ENCODE measurements at regions not wholly inside any gene's neighbourhood (a gene's known extent, or its start where the extent isn't known, plus 50 kb on each side); places are given as distances from the start of the nearest gene placed in this dataset.
"Not testable (repeated sequence)": the region's sequence is repeated elsewhere in the genome, so short reads cannot be mapped to it uniquely, and the experiment has no call there.

DNA sequence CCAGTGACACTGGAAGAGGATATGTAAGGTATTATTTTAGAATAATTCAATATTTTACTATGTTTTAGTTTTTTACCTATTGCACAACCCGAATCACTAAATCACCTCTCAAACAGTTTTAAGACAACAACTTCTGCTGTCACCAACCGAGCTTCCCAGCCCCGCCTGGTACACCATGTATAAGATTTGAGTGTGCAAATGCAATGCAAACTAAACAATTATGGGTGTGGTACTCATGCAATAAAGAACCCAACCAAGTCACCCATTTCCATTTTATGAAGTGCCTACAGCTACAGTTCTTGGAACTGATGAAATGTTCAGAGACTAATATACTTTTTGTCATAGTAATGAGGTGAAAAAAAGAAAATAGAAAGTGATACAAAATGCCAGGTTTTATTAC is 256.2 kb downstream of the TAFA4 start:
- no peak for DNase-seq
- intact Hi-C loops (cut with DNase I) = no loop called here

DNA sequence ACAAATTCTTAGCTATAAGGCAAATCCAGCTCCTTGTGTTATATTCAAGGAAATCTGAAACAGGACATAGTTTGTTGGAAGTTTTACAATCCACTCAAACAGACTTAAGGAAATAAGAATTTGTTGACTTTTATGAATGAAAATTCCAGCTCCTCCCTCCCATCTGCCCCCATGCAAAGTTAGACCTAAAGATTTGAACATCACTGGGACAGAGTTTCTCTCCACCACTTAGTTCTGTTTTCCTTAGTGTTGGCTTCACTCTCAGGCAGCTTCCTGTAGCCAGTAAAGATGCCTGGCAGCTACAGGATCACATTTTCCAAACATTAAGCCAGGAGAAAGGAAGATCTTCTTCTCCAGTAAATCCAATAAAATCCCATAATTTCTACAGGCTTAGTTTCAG is 265.0 kb downstream of the TAFA4 start:
- DNase-seq = no peak
- intact Hi-C loops (cut with DNase I) = no loop called here

DNA sequence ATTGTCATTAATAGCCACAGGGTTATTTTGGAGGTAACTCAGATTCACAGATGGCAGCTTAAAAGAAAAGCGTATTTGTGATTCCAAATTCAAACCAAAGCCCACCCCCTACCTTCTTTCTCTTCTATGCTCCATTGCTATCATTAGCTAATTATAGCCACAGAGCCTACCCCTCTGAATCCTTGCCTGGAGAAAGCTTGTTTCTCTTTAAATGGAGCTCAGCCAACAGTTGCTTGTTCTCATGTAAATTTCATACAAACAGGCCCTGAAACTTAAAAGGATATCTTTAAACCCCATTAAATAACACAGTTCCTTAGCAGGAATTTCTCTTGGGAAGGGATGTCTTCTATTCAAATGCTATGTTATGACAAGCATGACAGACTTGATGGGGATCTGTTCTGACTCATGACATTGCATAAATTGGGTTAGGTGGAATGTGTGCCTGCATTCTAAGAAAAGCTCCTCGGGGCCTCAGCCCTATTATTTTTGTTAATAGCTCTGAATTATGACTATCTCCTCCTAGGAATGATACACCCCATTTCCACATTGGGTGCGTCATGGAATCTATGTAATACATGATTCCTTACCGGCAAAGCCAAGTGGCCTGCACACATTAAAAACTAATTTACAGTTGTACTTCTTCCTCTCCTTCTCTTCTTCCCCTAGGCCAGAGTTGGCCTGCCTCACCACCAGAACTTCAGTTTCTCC is 265.8 kb downstream of the TAFA4 start:
- intact Hi-C loops (cut with DNase I) = no loop called here
- peak in 21 of 42 donors; percentile 2 to 77 (median 25) for DNase-seq

DNA sequence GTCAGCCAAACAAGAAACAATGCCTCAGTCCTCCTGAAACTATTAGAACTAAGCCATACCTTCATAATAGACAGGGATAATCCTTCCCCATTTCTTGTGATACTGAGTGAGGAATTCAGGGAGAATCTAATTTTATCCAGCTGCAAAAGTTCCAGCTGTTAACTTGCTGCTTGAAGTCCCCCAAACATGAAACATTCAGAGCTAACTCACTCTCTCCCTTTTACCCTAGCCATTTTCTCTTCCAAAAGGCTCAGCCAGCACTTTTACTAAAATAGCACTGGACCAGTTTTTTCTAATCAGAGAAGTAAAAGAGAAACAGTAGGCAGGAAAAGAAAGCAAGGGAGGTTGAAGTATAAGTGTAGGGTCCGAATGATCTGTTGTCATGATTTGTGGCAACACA is 268.1 kb downstream of the TAFA4 start:
- intact Hi-C loops (cut with DNase I) = no loop called here
- no peak for DNase-seq

DNA sequence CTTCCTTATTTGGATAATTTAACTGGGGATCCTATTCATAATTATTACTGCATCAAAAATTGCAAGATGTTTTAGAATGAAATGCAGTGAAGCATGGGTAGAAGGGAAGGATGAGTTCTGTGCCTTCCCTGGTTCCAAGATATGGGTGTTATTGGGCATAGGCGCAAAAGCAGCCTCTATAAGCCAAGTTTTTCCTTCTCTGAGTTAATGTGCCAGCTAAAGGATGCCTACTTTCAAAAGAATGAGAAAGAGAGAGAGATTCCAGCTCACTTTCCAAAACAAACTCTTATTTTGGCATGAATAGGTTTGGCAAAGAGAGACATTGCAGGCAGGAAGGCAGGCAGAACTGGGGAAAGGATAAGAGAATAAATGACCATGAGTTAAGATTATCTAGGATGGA is 270.2 kb downstream of the TAFA4 start:
- DNase-seq = no peak
- intact Hi-C loops (cut with DNase I) = no loop called here

DNA sequence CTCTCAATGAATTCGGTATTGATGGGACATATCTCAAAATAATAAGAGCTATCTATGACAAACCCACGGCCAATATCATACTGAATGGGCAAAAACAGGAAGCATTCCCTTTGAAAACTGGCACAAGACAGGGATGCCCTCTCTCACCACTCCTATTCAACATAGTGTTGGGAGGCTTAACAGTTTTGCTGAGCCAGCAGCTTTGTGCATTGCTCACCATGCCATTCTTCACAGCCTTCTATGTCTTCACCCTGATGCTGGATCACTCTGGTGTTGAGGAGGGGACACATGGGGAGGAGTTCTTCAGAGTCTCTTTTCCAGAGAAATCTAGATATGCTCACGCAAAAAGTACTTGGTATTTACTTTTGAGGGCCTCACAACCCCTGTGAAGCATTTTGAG is 281.7 kb downstream of the TAFA4 start:
- intact Hi-C loops (cut with DNase I); DNase-seq: not testable (repeated sequence)

DNA sequence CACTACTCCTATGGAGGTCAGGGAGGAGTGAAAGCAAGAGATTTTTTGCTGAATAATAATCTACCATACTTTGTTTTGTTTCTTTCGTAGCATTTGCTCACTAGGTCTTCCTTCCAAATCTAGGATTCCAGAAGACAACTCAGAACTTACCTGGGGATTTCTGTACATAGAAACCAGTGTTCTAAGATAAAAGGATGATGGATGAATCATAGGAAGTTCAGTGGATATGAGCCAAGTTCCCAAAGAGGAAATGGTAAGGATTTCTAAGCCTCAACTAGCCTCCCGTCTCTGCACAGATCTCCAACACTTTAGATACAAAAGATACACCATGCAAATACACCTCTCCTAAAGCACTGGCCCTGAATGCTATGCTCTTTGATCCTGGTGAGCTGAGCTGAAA is 283.9 kb downstream of the TAFA4 start:
- DNase-seq = no peak
- intact Hi-C loops (cut with DNase I) = no loop called here

DNA sequence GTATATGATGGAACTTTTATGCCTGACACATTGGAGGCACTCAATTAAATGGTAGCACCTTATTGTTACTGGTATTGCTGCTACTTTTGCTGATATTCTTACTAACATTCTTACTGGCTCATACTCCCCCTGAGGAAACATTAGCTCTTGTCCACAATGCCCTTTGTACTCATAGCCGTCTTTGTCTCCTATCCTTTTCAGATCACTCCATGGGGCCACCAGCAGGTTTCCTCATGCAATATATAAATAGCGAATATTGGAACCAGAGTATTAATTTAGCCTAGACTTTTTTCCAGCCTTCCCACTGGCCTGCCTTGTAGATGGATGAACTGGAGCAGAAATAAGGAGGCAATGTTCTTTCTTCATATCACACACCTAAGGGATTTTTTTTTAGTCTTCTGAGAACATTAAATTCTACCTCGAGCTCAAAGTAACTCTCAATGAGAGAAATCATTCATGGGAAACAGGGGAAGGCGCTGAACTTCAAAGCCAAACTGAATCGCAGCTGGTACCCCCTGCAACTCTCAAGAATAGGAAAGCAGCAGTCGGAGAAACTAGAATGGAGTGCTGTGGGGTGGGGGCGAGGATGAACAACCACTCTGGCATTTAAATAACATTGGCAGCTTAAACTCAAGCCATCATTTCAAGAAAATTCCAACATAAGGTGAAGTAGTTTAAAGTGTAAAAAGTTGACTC is 300.3 kb downstream of the TAFA4 start:
- intact Hi-C loops (cut with DNase I) = no loop called here
- no peak for DNase-seq

DNA sequence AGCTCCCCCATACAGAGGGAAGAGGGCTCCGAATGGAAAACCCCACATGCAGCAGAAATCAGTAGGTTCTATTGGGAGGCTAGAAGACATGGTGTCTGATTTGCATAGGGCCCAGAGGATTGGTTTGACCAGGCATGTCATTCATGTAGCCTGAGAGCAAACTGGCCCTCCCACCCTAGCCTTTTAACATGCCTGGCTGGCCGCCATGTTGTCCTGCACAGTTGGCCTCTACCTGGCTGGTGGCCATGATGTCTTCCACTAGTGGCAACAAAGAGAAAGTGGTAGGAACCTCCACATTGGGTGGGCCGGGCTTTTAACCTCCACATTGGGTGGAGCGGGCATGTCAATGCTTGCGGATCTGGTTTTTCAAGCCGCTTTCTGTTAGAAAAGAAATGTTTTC is 312.1 kb downstream of the TAFA4 start:
- DNase-seq = no peak
- intact Hi-C loops (cut with DNase I) = no loop called here

DNA sequence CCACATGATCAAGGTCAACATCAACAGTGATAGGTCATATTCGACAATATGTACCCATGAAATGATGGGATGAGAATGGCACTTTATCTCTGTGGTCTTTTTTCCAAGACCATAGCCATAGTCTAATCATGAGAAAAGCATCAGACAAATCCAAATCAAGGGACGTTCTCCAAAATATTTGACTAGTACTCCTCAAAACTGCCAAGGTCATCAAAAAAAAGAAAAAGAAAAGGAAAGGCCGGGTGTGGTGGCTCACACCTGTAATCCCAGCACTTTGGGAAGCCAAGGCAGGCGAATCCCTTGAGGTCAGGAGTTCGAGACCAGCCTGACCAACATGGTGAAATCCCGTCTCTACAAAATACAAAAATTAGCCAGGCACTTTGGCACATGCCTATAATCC is 318.3 kb downstream of the TAFA4 start:
- intact Hi-C loops (cut with DNase I) = no loop called here
- no peak for DNase-seq

DNA sequence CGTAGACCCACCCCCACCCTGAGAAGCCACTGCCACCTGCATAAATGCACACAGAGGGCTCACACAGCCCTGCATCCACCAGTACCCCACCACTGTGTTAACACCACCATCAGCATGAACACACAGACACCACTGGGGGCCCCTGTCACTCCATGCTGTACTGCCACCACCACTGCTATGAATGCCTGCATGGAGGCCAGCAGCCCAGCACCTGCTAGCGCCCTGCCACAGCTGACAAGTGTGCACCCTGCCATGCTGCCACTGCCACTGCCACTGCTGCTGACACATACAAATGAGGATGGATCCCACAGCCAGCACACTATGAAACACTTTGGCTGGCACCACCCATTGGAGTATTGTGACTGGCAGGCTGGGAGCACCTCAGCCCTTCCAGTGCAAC is 361.0 kb downstream of the TAFA4 start:
- intact Hi-C loops (cut with DNase I) = no loop called here
- no peak for DNase-seq

DNA sequence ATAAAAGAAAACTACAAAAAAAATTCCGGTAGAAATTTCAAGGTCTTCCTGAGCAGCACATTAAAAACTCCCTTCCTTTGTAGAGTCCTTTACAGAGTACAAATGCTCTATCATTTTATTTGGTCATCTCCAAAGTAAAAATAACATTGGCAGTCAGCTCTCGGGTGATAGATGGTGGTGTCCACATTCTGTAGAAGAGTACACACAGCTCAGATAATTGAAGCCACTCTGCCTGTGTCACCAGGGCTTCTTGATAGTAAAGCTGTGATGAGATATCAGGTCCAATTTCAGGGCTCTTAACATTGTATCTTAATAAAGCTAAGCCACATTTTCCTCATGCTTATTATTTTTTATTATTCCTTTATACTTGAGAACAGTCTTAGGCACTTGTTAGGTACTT is 371.6 kb downstream of the TAFA4 start:
- intact Hi-C loops (cut with DNase I) = no loop called here
- no peak for DNase-seq

DNA sequence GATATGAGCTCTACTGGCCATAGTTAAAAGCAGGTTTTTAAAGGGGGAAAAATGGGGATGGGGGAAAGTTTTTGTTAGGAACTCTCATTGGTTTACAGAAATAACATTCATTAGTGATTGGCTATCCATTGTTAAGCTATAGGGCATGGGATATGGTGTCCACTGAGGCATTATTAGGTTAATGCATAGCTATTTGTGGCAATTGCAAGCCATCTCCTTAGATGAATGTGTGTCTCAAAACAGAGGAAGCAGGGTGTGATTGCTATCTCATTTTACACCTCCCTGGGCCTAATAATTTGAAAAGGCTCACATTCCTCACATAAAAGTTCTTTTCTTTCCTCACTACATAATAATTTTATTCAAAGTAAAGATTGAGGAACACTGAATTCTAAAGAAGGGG is 396.6 kb downstream of the TAFA4 start:
- DNase-seq = no peak
- intact Hi-C loops (cut with DNase I) = no loop called here

DNA sequence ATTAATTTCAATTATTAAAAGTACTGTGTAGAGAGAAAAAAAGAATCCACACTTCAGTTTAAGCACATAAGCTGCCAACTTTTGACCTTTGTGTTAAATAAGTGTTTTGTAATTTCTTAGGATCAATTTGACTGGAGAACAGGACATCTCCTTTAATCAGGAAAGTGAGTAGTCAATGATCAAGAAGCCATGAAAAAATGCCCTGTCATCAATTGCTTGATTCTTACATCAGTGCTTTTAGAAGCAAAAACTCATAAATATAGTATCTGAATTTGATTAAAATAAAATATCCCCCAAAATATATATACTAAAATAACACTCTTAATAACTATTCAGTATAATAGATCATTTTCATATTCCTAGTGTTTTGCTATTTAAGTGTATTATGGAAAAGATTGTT is 409.0 kb downstream of the TAFA4 start:
- DNase-seq = no peak
- intact Hi-C loops (cut with DNase I) = no loop called here

DNA sequence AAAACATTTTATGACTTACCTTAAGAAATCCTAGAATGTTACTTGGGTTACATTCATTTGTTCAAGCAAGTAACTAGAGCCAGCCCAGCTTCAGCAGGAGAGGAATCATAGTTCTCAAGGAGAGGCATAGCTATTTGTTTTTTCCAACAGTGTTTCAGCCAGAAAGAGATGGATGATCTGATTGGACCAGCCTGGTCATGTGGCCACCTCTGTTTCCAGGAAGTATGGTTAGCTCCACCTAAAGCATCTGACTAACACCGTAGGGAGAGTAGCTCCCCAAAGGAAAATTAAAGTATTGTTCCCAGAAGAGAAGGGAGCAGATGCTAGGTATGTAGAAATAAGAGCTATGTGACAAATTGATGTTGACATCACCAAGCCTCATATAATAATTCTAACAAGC is 417.1 kb downstream of the TAFA4 start:
- intact Hi-C loops (cut with DNase I) = no loop called here
- DNase-seq = no peak

DNA sequence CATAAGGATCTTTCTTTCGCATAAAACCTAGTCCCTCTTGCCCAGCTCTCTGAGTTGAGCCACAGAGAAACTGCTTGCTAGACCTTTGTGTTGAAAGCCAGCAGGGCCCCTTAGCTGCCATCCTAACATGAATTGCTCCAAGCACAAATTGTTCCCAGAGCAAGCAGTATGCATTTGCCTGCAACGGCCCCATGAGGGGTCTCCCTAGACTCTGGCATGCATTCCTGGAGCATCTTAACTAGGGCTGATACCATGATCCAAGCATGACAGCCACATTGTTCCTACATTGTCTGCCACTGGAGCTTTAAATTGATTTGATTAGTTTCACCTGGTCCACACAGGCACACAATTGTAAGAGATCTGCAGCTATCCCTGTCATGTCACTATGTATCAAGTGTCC is 428.1 kb downstream of the TAFA4 start:
- intact Hi-C loops (cut with DNase I) = no loop called here
- DNase-seq = no peak

DNA sequence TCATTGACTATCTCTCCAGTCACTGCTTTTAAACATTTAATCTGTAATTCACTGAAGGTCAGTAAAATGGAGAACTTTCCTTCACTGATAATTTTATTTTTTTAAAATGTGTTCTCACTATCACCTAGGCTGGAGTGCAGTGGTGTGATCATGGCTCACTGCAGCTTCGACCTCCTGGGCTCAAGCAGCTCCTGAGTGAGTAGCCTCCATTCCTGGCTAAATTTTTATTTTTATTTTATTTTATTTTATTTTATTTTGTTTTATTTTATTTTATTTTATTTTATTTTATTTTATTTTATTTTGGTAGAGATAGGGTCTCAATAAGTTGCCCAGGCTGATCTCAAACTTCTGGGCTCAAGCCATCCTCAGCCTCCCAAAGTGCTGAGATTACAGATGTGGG is 446.5 kb downstream of the TAFA4 start:
- intact Hi-C loops (cut with DNase I); DNase-seq: not testable (repeated sequence)

DNA sequence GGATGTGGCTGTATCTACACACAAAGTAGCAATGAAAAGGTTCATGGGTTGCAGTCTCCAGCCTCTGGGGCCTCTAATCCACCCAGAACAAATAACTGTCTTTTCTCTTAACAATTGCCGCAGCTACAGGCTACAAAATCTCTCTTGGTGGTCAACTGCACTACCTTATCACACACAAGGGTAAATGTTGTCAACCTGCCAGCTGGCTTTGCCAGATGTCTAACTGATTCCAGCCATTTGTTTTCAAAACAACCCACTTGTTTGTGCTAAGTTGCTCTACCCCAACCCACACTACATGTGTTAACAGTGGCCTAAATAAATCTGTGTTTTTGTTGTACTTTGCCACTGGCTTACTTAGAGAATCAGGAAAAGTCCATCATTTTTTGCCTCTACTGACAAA is 447.3 kb downstream of the TAFA4 start:
- DNase-seq = no peak
- intact Hi-C loops (cut with DNase I) = no loop called here

DNA sequence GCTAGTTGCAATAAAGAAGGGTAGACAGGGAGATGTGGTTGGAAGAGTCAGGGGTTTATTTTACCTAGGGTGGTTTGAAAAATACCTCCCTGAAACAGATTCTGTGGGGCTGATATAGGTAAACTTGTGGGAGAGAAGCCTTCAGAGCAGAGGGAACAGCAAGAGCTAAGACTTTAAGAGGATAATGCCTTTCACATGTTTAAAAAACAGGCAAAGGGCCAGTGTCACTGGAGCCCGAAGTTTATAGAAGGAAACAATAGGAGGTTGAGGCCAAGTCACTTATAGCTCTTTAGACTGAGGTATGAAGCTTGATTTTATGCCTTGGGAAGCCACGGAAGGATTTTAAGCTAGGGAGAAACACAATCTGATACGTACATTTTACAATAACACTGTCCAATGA is 448.7 kb downstream of the TAFA4 start:
- DNase-seq = no peak
- intact Hi-C loops (cut with DNase I) = no loop called here

DNA sequence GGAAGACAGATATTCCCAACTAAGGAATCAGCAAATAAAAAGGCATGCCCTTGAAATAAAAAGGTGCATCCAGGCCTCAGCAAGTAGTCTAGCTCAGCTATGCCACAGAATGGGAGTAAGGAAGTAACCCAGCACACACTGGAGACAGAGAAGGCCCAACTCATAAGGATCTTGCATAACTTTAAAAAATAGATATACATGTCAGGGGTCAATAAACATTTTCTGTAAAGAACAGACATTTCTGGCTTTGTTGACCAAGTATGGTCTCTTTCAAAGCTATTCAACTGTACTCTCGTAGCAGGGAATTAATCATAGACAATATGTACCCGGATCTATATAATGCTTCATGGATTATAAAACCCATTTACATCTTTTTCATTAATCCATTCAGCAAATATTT is 449.3 kb downstream of the TAFA4 start:
- no peak for DNase-seq
- intact Hi-C loops (cut with DNase I) = no loop called here

DNA sequence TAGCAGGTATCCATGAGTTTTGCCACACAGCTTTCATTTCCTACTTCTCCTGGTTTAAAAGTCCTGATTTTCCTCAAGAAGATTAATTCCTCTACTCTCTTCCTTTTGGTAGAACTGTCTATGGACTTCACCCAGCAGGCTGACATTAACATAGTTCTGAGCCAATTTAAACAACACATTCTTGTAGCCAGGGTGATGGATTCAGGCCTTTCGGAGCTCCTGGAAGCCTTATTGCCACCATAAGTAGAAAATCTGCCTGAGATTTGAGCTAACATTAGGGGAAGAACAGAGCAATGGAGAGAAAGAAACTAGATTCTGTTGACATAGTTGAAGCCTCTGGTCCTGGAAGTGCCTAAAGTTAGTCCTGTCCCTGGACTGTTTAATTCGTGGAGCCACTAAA is 449.8 kb downstream of the TAFA4 start:
- intact Hi-C loops (cut with DNase I) = no loop called here
- DNase-seq = no peak

Measured in head of caudate nucleus (tissue), 42 donors.